ENCODE measurements at regions not wholly inside any gene's neighbourhood (a gene's known extent, or its start where the extent isn't known, plus 50 kb on each side); places are given as distances from the start of the nearest gene placed in this dataset.

GRCh38 chr9:108125625-108126024 lies 636.1 kb upstream of the KLF4 start:
- DNase-seq: no peak

- no peak for DNase-seq
Measured at GRCh38 chr9:108119530-108120113, 630.1 kb upstream of the KLF4 start.

DNA sequence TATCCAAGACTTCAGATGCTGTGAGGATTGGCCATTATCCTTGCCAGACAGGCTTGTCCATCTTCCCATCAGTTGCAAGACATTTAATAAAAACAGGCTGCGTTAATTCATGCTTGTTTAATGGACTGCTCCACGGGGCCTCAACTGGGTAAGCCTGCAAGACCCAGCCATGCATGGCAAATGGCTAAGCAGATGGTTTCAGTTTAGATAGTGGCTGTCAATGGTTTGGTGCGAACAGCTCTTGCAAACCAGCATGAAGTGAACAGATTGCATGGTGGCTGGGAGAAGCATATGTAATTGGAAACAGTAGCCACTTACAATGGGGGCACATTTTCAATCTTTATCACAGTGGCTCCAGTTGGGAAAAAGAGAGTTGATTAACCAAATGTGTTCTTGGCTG lies 628.2 kb upstream of the KLF4 start:
- DNase-seq: no peak

DNA sequence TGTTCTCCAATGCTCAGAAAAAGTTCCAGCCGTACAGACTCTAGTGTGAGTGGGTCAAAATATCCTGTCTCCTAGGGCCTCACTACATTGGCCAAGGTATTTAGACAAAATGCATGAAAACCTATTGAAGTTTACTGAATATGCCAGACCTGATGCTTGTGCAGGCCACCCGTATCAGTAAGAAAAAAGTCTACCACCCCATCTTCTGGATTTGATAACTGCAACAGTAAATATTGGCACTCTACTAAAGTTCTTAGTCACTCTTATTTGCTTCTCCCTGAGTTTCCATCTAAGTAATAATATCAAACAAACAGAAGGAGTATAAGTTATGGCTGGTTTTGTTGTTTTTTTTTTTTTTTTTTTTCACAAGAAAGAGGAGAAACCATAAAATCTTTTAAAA lies 627.7 kb upstream of the KLF4 start:
- DNase-seq: no peak

GRCh38 chr9:108113596-108113995 lies 624.0 kb upstream of the KLF4 start:
- DNase-seq: no peak

- no peak for DNase-seq
Measured at GRCh38 chr9:108109927-108110690, 620.5 kb upstream of the KLF4 start.

DNA sequence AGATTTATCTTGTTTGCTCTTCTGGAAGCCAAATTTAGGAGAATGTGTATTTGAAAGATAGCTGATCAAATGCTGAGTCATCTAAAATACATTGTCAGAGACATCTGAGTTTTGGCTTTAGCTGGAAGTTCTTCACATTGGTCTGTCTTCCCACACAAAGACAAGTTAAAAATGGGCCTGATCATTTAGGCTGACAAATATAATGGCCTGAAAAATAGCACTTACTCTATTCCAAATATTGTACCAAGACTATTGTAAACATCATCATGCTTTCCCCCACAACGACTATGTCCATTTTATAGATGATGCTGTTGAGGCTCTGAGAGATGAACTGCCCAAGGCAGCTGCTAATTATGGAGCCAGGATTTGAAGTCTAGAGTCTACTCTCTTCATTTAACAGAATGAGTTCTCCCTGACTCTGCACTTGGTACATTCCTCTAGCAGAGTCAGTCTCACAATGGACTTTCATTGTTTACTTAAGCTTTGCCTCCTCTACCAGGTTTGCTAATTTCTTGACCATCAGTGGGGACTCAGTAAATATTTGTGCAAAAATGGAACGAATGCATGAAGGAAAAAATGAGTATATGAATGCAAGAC lies 619.4 kb upstream of the KLF4 start:
- DNase-seq: no peak

GRCh38 chr9:108108280-108108851 lies 618.8 kb upstream of the KLF4 start:
- no peak for DNase-seq

- no peak for DNase-seq
Measured at GRCh38 chr9:108105885-108106284, 616.3 kb upstream of the KLF4 start.

DNA sequence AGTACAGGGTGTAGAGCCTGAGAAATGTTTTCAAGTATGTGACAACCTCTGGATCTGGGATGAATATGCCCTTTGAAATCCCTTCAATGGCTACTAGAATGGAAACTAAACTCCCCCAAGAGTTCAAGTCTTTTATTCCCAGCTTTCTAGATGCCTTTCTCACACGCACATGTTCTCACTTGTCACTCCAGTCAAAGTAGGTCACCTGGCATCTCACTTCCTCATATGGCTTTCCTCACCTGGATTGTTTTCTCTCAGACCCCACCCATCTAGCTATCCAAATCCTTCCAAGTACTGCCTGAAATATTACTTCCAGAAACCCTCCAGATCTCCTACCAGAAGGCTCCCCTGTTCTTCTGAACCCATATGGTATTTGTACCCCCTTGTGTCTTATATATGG lies 615.4 kb upstream of the KLF4 start:
- no peak for DNase-seq

GRCh38 chr9:108103046-108103693 lies 613.6 kb upstream of the KLF4 start:
- no peak for DNase-seq

- no peak for DNase-seq
Measured at GRCh38 chr9:108101410-108101809, 611.8 kb upstream of the KLF4 start.

DNA sequence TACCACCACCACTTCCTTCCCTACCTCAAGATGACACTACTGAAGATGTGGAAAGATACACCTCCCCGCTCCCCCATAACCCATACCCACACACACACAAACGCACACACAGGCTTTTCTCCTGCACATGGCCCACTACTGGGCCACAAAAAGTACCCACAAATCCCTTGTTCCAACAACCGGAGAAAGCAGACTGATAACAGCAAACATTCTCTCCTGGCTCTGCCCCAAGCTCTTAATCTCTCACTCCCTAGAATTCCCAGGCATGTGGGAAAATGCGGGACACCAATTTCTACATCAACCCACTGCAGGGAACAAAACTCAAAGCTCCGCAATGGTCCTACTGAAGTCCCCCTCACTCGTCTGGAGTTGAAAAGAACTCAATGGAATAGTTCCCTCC lies 611.0 kb upstream of the KLF4 start:
- DNase-seq: no peak

DNA sequence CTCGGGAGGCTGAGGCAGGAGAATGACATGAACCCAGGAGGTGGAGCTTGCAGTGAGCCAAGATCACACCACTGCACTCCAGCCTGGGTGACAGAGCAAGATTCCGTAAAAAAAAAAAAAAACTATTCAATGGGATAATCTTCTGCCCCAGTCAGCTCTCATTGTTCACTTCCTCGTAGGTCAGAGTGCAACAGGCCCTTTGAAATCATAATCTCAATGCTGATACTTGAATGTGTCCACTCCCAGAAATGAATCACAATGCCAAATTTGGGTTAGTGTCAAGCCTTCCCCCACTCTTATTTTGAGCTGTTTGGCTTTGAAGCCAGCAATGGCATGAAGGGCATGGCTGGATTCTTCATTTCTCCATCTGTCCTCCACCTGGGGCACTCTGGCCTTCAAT lies 610.3 kb upstream of the KLF4 start:
- DNase-seq: no peak

DNA sequence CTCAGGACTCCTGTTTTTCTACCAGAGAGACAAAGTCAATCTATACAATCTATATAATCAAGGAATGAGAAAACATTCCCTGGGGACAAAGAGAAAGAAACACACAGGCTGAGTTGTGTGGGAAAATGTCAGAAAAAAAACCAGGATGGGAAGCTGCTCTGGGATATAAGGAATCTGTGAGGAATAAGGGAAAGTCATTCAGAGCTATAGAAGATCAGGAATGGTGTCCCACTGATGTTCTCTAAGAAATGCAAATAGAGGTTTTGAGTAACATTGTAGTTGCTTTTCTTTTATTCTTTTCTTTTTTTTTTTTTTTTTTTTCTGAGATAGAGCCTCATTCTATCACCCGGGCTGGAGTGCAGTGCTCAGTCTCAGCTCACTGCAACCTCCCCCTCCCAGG lies 605.9 kb upstream of the KLF4 start:
- no peak for DNase-seq

DNA sequence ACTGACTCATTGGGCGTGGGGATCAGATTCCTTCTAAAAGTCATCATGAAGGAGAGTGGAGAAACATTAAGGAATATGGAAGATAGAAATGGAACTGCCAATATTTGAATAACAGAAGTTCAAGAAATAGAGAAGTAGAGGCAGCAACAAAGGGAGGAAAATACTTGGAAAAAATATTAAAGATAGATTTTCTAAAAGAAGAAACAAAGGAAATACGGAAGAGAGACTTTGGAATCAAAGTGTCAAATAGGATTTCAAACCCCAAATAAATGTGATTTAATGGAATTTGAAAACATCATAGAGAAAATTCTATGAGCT lies 605.1 kb upstream of the KLF4 start:
- no peak for DNase-seq

- DNase-seq: no peak
Measured at GRCh38 chr9:108093773-108094675, 604.5 kb upstream of the KLF4 start.

DNA sequence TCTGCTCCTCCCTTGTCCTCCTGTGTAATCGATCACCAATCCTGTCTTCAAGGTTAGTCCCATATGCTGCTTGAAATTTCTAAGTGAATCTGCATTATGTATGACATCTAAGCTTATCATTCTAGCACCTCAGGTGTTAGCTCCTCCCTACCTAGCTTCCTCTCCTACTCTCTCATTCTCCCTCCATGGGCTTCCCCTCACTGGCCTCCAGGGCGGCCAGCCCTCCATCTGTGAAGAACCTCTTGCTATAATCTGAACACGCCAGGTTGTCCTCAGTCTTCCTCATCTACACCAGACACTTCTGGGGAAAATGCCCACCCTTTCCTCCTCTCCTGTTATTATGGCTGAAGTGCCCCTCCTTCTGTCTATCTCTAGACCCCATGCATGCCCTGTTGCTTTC lies 599.3 kb upstream of the KLF4 start:
- DNase-seq: no peak

GRCh38 chr9:108087781-108088180 lies 598.2 kb upstream of the KLF4 start:
- no peak for DNase-seq

- DNase-seq: no peak
Measured at GRCh38 chr9:108086624-108087023, 597.1 kb upstream of the KLF4 start.

DNA sequence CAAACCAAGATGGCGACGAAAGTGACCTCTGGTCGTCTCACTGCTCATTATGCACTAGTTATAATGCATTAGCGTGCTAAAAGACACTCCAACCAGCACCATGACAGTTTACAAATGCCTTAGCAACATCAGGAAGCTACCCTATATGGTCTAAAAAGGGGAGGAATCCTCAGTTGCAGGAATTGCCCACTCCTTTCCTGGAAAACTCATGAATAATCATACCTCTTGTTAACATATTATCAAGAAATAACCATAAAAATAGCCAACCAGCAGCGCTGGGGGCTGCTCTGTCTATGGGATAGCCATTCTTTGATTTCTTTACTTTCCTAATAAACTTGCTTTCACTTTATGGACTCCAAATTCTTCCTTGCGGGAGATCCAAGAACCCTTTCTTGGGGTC lies 595.7 kb upstream of the KLF4 start:
- DNase-seq: no peak

DNA sequence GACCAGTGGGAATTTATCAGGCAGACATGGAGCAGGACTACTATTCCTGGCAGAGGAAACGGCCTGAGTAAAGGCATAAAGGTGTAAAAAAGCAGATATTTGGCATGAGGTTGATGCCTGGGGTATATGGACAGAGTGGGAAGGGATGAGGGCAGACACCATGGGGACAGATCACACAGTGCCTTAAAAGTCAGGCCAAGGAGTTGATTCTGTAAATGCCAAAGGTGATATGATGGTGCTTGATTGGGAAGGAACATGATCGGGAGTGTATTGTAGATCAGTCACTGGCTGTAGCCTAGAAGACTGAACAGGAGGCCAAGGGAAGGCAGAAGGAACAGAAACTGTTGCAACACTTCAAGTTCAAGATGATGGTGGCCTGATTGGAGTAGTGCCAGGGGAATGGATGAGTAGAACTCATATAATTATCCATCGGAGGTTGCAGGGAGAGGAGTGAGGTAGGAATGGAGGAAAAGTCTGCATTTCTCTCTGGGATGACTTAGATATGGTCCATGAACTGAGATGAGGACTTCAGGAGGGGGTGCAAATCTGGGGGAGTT lies 594.3 kb upstream of the KLF4 start:
- no peak for DNase-seq
